Brain pericyte (primary cell): ENCODE measurements at regions not wholly inside any gene's neighbourhood (a gene's known extent, or its start where the extent isn't known, plus 50 kb on each side); places are given as distances from the start of the nearest gene placed in this dataset.
"Not testable (repeated sequence)": the region's sequence is repeated elsewhere in the genome, so short reads cannot be mapped to it uniquely, and the experiment has no call there.

ENCODE experiments used
- DNase-seq: peaks from one replicate; pipeline ENCODE4 v3.0.0-alpha.2; 2012; ENCODE audit warnings: low read depth, low spot score

DNA sequence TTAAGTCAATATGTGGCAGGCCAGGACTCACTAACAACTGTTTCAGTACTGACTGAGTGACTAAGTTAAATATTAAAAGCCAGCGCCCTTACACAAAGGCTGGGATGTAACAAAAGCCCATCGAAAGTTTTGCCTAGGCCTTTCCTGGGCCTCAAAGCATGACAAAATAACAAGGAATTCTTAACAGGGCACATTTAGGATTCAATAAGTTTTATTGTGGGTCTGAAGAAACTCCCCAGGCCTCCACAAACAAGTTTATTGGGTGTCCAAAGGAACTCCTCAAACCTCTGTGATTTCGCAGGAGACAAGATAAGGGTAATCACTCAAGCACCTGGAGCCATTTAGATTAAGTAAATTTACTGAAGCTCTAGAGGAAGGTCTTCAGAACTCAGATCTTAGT is 130.7 kb upstream of the SGCG start:
- DNase-seq = no peak

DNA sequence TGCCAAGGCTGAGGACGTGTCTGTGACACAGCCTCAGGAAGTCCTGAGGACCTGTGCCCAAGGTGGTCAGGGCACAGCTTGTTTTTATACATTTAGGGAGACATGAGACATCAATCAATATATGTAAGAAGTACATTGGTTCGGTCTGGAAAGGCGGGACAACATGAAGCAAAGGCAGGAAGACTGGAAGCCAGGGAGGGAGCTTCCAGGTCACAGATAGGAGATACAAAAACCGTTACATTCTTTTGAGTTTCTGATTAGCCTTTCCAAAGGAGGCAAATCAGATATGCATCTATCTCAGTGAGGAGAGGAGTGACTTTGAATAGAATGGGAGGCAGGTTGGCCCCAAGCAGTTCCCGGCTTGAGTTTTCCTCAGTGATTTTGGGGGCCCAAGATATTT is 127.1 kb upstream of the SGCG start:
- DNase-seq = not testable (repeated sequence)

DNA sequence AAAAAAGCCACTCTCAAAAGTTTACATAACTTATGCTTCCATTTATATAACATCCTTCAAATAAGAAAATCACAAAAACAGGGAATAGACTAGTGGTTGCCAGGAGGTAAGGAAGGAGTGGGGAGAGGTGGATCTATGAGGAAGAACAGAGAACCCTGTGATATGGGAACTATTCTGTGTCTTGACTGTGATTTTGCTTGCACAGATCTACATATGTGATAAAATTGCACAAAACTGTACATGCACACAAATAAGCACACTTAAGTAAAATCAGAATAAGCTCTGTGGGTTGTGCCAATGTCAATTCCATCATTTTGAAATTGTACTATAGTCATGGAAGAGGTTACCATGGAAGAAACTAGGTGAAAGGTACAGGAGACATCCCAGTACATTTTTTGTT is 121.6 kb upstream of the SGCG start:
- DNase-seq = no peak

DNA sequence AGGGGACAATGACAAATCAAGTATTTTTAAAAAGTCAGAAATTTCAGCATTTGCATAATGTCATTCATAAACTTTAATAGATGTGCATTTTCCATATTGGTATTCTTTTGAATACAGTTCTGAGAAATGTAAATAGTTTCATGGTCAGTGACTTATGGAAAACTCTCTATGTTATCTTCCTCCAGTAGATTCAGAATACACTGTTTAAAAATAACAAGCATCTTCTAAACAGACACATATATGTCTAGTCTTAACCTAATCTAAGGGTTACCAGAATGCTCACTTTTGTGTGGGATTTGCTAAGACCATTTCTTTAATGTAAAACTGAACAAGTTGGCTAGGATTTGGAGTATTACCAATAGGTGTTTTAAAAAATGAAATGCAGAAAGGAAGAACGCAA is 119.8 kb upstream of the SGCG start:
- DNase-seq = no peak

DNA sequence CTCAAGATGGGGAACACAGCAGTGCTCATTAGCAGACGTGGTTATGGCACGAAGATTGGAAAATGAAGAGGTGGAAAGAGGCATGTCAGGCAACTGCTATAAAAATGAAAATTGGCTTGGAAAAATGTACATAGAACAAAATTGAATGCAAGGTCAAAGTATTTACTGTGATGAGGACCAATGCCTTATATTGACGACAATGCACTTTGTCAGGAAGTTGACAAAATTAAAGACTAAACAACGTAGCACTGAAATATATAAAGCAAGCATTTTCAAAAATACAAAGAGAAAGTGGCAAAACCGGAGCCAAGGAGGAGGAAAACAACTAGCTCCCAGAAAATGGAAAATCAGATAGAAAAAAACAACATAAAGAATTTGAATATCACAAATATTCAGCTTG is 113.7 kb upstream of the SGCG start:
- no peak for DNase-seq

DNA sequence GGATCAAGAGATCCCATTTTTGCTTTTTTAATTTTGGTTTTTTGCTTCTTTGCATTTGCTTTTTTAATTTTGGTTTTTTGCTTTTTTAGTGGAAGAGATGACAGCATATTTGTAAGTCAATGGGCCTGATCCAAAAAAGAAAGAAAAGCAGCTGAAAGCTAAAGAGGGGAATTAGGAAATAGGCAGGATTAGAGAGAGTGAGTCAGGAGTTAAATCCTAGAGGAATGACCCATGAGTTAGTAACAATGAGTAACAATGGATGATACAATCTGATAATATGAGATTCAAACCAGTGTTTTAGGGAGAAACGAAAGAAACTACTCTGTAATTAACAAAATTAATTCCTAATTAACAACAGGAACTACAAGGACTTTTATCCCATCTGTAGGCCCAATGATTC is 111.2 kb upstream of the SGCG start:
- DNase-seq = no peak

DNA sequence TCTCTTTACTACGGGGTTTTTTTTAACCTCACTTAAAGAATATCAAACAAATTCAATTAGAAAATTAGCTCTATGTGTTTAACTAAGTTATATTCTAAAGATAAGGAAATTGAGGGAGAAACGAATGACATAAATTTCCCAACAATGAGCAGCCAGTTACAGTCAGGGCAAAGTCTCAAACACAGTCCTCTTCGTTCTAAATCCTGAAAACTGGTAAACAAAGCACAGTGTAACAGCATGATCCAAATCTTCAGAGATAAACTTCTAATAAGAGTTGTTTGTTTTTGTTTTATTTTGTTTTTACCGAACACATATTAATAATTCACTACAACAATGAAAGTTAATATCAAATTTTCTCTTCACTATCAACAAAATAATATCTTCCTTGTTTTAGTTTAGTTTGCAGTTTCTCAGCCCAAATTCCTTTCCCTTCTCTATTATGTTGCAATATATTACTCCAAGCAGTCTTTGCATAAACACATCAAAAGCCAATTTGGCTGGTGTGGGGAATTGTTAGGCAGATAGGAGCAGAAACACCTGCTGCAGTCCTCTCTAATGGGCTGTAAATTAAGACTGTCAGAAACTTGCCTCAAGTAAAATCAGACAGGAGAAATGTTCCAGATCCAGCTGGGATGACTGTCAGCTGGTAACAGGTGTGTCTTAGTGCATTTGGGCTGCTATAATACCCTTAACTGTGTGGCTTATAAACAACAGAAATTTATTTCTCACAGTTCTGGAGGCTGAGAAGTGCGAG is 106.5 kb upstream of the SGCG start:
- DNase-seq = no peak

DNA sequence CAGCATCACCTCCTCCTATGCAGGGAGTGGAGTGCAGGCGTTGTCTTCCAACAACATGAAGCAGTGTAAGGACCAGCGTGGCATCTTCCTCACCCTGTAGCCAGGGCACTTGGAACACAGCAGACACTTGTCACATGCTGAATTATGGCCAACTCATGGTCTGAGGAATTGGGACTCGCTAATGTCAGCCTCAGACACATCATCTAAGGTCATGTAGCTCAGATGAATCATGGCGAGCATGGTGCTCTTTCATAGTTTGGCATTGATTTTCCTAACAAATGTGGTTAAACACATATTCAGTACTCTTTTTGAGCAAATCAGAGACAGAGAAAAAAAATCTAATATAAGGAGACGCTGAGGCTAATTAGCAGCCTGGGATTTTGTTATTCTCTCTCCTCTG is 99.6 kb upstream of the SGCG start:
- DNase-seq = no peak

DNA sequence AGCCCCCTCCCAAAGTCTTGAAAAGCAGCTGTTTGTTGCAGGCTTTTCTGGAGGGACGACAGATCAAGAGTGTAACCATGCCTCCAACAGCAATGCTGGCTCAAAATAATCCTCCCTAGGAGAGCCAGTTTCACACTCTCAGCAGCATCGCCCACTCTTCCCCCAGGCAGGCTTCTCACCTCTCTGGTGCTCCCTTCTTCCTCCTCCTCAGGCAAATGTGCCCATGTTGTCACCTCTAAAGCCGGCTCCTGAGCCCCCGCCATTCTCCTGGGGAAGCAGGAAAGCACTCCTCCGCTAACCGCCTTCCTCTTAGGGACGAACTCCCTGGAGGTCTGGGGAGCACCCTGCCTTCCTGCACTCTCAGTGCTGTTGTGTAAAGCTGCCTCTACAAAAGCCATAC is 98.9 kb upstream of the SGCG start:
- no peak for DNase-seq

DNA sequence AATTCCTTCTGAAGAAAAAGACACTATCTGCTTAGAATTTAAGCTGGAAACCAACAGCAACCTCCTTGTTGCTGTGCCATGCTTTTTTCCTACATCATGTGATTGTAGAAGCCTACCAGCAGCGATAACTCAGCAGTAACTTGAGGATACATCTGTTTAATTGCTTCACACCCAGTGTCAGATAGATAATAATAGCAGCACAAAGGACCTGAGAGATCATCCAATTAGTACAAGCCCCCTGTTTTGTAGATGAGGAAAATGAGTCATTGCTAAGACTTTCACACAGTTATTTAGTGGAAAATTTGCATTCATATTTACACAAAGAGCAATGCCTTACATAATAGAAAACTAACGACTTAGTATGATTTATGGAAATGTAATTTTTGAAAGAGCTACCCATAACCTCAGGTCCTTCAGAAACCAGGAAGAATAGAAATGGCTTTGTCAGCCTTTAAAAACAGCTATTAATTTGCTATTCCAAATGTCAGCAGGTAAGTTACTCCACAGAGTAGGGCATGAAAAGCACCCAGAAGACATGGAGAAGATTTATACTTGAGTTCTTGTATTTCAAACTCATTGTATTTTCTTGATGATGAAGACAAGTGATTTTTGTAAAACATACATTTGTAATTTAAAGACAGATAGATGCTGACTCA is 93.7 kb upstream of the SGCG start:
- DNase-seq = no peak

DNA sequence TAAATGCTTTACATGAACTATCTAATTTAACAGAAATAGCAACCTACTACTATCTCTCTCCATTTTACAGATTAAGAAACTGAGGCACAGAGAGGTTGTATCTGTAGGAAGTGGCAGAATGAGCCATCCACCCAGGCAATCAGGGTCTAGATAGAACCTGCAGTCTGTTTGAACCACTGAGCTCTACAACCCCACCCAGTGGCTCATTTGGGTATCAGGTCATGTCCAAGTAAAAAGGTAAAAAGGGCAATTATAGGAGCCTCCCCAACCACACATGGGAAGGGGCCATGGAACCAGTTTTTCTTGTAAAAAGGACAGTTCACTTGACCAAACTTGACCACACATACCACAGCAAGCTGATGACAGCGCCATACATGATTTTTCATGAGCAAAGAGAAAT is 92.9 kb upstream of the SGCG start:
- no peak for DNase-seq

DNA sequence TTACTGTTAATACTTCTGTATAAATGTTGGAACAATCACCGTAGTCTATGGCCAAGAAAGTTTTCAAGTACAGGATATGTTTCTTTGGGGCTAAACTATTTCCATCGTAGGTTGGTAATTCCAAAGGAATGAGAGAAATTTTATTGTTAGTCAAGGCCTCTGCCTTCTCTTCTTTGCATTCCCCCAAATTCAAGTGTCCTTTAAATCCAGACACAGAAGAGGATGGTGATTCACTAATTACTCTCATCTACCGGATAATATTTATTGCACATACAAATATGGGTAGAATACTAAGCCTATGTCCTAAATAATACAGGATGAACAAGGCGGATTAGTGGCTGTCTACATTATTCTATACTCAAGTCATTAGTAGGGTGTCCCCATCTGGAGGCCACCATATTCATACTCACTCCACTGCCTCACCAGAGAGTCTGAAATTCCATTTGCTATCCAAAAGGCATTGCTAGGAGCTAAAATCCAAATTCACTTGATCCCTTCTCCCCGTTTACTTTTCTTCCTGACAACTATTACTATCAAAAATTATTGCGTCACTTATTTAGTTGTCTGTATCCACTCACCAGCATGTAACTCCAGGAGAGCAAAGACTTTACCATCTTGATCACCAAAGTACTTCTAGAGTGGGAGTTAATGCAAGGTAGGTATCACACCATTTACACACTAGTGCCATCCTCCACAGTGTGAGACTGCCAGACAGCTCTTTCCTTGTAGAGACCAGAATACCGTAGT is 82.4 kb upstream of the SGCG start:
- no peak for DNase-seq

DNA sequence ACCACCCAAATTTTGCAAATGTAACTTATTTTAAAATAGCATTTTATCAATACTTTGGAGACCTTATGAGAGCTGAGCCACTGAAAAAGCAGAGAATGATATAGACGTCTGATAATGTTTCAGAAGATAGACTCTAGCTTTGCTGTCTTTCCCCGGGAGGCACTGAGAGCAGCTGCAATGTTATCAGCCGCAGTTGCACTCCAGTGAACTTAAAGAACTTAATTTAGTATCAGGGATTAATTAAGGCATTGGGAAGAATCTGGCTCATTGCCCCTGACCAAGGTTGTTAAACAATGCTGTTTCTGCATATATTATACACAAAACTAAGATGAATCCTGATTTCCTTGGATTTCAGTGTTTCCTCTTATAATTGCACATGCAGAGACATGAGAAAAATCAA is 75.7 kb upstream of the SGCG start:
- no peak for DNase-seq

DNA sequence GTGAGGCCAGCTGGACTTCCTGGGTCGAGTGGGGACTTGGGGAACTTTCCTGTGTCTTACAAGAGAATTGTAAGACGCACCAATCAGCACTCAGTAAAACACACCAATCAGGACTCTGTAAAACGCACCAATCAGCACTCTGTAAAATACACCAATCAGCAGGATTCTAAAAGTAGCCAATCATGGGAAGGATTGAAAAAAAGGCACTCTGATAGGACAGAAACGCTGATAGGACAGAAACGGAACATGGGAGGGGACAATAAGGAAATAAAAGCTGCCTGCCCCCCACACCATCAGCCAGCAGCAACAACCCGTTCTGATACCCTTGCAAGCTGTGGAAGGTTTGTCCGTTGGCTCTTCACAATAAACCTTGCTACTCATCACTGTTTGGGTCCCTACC is 73.1 kb upstream of the SGCG start:
- no peak for DNase-seq

DNA sequence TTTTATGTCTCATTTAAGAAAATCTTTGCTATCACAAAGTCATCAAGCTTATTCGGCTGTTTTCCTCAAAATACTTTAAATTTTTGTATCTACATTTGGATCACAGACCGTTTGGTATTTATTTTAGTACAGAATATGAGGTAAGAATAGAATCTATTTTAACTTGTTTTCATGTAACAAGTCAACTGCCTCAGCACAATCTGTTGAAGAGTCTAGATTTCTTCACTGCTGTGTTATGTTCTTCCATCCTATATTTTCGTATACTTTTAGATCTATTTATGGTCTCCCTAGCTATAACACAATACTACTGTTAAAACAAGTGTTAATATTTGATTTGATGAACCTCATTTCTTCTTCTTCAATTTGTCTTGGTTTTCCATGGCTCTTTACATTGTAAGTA is 61.6 kb upstream of the SGCG start:
- no peak for DNase-seq

DNA sequence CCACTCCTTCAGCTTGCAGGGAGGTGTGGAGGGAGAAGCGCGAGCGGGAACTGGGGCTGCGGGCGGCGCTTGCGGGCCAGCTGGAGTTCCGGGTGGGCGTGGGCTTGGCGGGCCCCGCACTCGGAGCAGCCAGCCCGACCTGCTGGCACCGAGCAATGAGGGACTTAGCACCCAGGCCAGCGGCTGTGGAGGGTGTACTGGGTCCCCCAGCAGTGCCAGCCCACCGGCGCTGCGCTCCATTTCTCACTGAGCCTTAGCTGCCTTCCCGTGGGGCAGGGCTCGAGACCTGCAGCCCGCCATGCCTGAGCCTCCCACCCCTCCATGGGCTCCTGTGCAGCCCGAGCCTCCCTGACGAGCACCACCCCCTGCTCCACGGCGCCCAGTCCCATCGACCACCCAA is 53.2 kb upstream of the SGCG start:
- DNase-seq = not testable (repeated sequence)

DNA sequence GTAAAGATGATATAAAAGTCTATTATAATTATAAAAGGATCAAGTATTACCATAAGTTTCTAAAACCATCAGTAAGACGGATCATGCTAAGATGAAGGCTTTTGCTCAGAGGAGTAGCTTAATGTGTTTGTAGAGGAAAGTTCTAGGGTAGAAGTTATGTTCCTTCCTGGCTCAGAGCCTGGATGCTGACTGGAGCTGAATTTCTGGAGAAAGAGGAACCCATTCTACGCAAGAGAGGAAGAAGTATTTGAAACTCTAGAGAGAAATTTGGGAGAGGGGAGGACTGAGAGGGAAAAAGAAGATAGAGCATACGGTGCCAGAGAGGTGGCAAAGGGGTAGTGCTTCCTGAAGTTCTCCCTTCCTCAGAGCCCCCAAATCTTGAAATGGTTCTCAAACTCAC is 51.4 kb upstream of the SGCG start:
- DNase-seq = no peak
